MM.1S (cell line): ENCODE measurements at regions not wholly inside any gene's neighbourhood (a gene's known extent, or its start where the extent isn't known, plus 50 kb on each side); places are given as distances from the start of the nearest gene placed in this dataset.

Experiments used
- CTCF ChIP-seq: fragments of 300-600 bp; sonication (generic); IDR thresholded peaks from 2 replicates; pipeline ENCODE4 v1.5.1; 2016; ENCODE audit warnings: antibody characterized with exemption, low read length, mixed read lengths
- EZH2 ChIP-seq: fragments of 300-600 bp; sonication (generic); optimal IDR thresholded peaks from 2 replicates; pipeline ENCODE3; 2017; ENCODE audit warnings: low read depth, mild to moderate bottlenecking, antibody characterized with exemption, low read length, mixed read lengths
- EZH2phosphoT487 ChIP-seq: fragments of 300-600 bp; sonication (generic); IDR thresholded peaks from 2 replicates; pipeline ENCODE4 v1.6.1; 2018; ENCODE audit warnings: antibody characterized with exemption, low read length

GRCh38 chr1:48127735-48128685 lies 94.5 kb upstream of the SLC5A9 start:
- TF ChIP-seq CTCF = no peak
- TF ChIP-seq EZH2 = no peak
- no peak for TF ChIP-seq EZH2phosphoT487
